ENCODE measurements at regions not wholly inside any gene's neighbourhood (a gene's known extent, or its start where the extent isn't known, plus 50 kb on each side); places are given as distances from the start of the nearest gene placed in this dataset.

DNA sequence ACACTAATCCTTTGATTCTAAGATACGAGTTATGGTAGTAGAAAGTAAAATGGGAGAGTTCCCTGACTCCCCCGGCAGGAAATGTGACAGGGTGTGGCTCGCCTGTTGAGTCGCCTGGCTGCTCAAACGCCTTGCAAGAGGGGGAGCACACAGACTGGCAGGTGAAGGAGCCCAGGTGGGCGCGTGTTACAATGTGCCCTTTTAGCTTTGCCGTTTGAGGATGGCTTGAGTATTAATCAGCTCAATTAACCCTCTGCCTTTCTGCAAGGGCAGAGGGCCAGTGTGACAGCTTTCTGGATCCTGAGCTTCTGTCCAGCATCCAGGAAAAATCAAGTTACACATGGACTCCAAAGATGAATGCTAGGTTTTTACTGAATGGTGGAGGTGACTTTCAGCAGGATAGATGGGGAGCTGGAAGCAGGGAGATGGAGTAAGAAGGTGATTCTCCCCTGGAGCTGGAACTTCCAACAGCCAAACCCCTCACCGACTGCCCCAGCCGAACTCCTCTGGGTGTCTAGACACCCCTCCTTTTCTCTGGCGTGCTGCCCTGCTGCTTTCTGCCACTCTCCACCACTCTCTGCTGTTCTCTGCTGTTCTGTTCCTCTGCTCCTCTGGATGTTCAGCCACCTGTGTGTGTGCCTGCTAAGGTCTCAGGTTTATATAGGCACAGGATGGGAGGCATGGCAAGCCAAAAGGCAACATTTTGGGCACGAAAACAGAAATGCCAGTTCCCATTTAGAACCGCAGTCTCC lies 548.8 kb upstream of the KCND2 start:
- TF ChIP-seq, protein P1, sequence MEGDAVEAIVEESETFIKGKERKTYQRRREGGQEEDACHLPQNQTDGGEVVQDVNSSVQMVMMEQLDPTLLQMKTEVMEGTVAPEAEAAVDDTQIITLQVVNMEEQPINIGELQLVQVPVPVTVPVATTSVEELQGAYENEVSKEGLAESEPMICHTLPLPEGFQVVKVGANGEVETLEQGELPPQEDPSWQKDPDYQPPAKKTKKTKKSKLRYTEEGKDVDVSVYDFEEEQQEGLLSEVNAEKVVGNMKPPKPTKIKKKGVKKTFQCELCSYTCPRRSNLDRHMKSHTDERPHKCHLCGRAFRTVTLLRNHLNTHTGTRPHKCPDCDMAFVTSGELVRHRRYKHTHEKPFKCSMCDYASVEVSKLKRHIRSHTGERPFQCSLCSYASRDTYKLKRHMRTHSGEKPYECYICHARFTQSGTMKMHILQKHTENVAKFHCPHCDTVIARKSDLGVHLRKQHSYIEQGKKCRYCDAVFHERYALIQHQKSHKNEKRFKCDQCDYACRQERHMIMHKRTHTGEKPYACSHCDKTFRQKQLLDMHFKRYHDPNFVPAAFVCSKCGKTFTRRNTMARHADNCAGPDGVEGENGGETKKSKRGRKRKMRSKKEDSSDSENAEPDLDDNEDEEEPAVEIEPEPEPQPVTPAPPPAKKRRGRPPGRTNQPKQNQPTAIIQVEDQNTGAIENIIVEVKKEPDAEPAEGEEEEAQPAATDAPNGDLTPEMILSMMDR (IDR thresholded peaks at IDR 0.05; ENCODE audit: low read depth, low read length, missing input control), result no peak
- TF ChIP-seq TAF1 (conservative IDR thresholded peaks at IDR 0.05) (no peak), RAD21 (IDR thresholded peaks at IDR 0.05) (no peak), JUND (IDR thresholded peaks at IDR 0.05) (no peak), SP1 (IDR thresholded peaks at IDR 0.05) (no peak)

Measured in liver (tissue), 3 donors.